ENCODE measurements at regions not wholly inside any gene's neighbourhood (a gene's known extent, or its start where the extent isn't known, plus 50 kb on each side); places are given as distances from the start of the nearest gene placed in this dataset.

DNA sequence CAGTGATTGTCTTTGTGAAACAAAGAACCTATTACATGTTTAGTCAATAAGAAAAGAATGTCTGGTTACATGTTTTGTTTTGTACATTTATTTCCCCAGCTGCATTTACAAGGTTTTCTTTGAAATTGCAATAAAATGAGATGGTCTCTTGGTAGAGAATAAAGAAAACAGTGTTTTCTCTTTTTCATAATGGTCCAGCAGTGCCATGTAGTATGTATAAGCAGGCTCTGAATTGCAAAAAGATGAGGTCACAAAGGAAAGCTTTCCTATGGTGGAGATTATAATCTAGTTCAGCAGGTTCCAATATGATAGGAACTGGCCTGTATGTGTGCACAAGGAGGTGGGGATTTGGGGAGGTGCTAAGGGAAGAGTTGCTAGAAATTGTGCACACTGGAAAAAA lies 1417.3 kb downstream of the STIM2 start:
- no peak for TF ChIP-seq CTCF (IDR thresholded peaks at IDR 0.05)
- no peak for TF ChIP-seq POLR2A (IDR thresholded peaks at IDR 0.05)
